Cardiac fibroblast (primary cell): ENCODE measurements at regions not wholly inside any gene's neighbourhood (a gene's known extent, or its start where the extent isn't known, plus 50 kb on each side); places are given as distances from the start of the nearest gene placed in this dataset.

Experiments
- DNase-seq, 2 donors: peaks; one replicate each; pipeline versions ENCODE4 v3.0.0 to v3.0.0-alpha.2; 2010; ENCODE audit warnings: low read depth in 2 of 2
- H3K4me3 ChIP-seq, 2 donors: replicated peaks in 1 of 2; 1 replicate in 1 of 2; 2 replicates in 1 of 2; pipeline ENCODE4 v1.5.1; 2011; ENCODE audit warnings: low read depth in 2 of 2, low read length in 2 of 2, mild to moderate bottlenecking in 2 of 2, moderate library complexity in 1 of 2
- TF ChIP-seq, protein P1 (sequence below): IDR thresholded peaks from one replicate; pipeline ENCODE4 v1.5.1; 2011; ENCODE audit warnings: low read depth, mild to moderate bottlenecking, low read length, inconsistent platforms

DNA sequence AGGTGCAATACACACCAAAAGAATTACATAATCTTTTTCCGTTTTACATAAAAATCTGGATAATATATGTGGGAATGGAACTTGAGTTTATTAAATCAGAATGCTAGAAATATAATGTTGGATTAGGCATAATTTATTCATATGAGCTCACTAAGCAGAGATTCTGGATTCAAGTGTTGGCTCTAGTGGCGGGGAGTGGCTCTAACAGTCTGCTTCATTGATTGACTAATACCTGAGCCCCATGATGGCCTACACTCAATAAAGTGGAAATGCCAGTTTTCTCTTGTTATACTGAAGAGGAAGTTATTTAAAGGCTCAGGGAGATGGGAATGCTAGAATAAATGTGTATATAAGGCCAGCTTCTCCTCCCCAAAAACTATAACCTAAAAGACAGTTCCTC lies 285.5 kb upstream of the MOCS1 start:
- DNase-seq = no peak
- H3K4me3 ChIP-seq = no peak overlapping the region
- TF ChIP-seq, protein P1, sequence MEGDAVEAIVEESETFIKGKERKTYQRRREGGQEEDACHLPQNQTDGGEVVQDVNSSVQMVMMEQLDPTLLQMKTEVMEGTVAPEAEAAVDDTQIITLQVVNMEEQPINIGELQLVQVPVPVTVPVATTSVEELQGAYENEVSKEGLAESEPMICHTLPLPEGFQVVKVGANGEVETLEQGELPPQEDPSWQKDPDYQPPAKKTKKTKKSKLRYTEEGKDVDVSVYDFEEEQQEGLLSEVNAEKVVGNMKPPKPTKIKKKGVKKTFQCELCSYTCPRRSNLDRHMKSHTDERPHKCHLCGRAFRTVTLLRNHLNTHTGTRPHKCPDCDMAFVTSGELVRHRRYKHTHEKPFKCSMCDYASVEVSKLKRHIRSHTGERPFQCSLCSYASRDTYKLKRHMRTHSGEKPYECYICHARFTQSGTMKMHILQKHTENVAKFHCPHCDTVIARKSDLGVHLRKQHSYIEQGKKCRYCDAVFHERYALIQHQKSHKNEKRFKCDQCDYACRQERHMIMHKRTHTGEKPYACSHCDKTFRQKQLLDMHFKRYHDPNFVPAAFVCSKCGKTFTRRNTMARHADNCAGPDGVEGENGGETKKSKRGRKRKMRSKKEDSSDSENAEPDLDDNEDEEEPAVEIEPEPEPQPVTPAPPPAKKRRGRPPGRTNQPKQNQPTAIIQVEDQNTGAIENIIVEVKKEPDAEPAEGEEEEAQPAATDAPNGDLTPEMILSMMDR = no peak

GRCh38 chr6:40210628-40211056 lies 276.4 kb upstream of the MOCS1 start:
- no peak overlapping the region for H3K4me3 ChIP-seq
- no peak for DNase-seq
- TF ChIP-seq, protein P1 = no peak

DNA sequence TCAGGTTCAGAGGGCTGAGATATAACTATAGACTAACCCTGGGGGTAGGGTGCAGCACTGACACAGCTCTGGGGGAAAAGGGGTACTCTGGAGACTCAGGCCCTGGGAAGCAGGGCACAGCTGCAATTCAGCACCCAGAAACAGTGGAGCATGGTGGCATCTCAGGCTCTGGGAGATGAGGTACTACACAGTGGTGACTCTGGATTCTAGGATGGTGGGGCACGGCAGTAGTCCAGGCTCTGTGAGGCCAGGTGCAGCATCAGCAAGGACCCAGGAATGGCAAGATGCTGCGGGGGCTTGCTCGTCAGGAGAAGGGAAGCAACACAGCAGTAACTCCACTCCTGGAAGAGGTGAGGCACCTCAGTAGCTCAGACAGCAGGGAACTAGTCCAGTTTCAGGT lies 271.5 kb upstream of the MOCS1 start:
- no peak overlapping the region for H3K4me3 ChIP-seq
- DNase-seq = no peak
- TF ChIP-seq, protein P1 = no peak

DNA sequence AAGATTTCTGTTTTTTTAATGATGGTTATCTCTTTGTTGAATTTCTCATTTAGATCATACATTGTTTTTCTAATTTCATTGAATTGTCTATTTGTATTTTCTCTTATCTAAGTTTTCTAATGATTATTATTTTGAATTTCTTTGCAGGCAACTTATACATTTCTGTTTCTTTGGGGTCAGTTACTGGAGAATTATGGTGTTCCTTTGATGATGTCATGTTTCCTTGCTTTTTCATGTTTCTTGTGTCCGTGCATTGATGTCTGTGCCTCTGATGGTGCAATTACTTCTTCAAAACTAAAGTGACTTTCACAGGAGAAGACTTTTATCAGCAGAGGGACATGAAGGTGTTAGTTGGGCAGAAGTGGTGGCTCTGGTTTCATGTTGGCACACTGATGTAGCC lies 270.7 kb upstream of the MOCS1 start:
- H3K4me3 ChIP-seq = no peak overlapping the region
- DNase-seq = no peak
- TF ChIP-seq, protein P1 = no peak

GRCh38 chr6:40197371-40197770 lies 263.1 kb upstream of the MOCS1 start:
- no peak overlapping the region for H3K4me3 ChIP-seq
- TF ChIP-seq, protein P1 = no peak
- DNase-seq = no peak

DNA sequence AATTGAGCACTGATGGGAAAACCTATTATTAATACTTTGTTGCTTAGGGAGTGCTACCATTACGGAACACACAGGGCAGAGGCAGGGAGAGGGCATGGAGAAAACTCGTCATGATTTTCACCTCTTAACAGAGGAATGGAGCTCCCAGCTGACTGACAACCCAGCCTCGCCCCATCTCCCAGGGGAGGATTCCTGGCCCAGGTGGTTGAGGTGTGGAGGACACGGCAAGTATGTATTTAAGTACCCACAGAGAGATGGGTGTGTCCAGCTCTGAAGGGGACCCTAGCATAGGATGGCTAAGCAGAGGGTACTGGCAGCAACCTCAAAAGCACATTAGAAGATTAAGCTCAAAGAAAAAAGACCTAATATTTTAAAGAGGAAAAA lies 261.9 kb upstream of the MOCS1 start:
- TF ChIP-seq, protein P1 = no peak
- DNase-seq = no peak
- no peak overlapping the region for H3K4me3 ChIP-seq

DNA sequence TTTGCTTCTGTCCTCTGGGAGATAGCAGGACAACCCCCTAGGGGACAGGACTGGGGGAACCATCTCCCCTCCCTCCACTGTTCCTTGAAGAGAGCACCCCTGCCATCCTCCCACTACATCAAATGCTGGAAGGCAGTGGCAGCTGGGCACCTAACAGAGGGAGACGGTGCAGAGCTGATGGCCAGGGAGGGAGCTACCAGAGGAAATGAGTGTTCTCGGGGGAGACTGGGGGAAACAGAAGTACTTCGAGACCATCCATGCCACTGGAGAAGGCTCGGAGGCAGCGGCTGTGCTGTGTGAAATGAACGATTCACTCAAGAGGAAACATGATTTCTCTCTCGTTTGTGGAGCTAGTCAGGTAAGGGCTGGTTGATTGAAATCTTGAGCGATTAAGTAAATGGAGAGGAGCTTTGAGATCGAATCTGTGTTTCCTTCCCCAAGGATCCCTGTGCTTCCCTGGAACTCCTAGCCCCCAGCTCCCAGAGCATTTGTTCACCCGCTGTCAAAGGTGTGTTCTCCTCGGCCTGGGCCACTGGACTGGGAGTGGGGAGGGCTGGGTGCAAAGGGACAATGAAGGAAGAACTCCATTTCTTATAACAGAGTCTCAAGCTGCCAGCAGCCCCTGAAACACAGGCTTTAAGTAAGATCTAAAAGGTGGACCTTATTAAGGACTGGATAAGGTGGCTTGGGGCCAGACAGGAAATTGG lies 261.3 kb upstream of the MOCS1 start:
- no peak for DNase-seq
- TF ChIP-seq, protein P1 = no peak
- no peak overlapping the region for H3K4me3 ChIP-seq
